GM18519 (cell line): ENCODE measurements at regions not wholly inside any gene's neighbourhood (a gene's known extent, or its start where the extent isn't known, plus 50 kb on each side); places are given as distances from the start of the nearest gene placed in this dataset.

Experiments used
- ATAC-seq: cut with Tn5 transposase; IDR thresholded peaks from one replicate; pipeline ENCODE4 v1.9.1; 2021; ENCODE audit warnings: mild to moderate bottlenecking, moderate library complexity; ENCODE audit not compliant: unreplicated experiment, low FRiP score

DNA sequence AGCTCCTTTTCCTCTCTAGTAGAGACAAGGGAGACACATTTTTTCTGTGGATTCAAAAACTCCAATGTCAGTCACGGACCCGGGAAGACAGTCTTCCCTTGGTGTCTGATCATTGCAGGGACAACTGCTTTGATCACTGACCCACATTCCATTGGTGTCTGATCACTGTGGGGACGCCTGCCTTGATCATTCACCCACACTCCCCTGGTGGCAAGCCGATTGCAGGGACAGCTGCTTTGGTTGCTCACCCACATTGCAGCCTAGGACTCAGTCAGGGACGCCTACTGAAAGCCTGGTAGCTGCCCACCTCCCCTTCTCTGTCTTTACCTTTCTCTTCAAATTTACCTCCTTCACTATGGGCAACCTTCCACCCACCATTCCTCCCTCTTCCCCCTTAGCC lies 206.6 kb upstream of the DUSP10 start:
- ATAC-seq: no peak

DNA sequence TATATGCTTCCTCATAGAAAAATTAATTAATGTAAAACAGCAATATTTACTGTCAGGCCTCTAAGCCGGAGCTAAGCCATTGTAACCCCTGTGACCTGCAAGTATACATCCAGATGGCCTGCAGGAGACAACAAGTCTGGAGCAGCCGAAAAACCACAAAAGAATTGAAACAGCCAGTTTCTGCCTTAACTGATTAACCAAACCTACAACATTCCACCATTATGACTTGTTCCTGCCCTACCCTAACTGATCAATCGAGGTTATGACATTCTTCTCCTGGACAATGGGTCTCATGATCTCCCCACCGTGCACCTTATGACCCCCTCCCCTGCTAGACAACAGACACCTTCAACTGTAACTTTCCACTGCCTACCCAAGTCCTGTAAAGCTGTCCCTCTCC lies 205.8 kb upstream of the DUSP10 start:
- ATAC-seq: no peak

DNA sequence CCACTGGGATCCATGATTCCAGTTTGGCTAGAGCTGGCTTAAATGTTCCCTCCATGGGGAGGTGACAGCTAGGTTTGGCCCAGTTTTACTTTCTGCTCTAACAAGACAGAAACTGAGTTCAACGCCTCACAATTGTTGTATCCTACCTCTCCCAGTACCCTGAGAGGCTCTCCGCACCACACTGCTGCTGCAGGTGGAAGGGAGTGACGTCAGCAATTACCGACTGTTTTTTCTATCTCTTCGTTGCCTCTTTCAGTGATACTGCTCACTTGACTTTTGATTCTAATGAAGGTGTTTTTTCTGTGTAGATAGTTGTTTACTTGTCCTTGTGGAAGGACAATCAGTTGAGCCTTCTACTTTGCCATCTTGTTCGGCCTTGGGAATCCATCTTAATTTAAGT lies 204.9 kb upstream of the DUSP10 start:
- no peak for ATAC-seq

DNA sequence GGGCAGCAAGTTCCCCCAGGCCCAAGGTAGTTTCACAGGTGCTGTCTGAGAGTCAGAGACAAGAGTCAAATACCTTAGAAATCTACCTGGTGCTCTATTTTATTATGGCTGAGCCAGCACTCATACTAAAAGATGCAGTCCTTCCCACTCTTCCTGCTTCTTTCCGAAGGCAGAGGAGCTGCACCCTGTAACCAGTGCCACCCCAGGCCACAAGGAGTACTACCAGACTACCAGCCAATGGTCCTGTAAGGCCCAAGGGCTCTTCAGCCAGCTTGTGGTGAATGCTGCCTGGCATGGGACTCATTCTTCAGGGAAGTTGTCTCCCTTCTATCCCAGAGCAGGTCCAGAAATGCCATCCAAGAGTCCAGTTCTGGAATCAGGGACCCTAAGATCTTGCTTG lies 203.8 kb upstream of the DUSP10 start:
- ATAC-seq: no peak

DNA sequence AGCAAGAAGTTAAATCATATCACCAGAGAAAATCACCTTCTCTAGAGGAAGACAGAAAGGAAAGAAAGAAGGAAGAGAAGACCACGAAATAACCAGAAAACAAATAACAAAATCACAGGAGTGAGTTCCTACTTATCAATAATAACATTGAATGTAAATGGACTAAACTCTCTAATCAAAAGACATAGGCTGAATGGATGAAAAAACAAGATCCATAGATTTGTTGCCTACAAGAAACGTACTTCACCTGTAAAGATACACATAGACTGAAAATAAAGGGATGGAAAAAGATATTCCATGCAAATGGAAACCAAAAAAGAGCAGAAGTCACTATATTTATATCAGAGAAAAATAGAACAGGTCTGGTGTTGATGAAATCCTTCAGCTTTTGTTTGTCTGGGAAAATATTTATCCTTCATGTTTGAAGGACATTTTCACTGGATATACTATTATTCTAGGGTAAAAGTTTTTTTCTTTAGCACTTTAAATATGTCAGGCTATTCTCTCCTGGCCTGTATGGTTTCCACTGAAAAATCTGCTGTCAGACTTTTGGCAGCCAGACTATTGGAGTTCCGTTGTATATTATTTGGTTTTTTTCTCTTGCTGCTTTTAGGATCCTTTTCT lies 202.5 kb upstream of the DUSP10 start:
- no peak for ATAC-seq

DNA sequence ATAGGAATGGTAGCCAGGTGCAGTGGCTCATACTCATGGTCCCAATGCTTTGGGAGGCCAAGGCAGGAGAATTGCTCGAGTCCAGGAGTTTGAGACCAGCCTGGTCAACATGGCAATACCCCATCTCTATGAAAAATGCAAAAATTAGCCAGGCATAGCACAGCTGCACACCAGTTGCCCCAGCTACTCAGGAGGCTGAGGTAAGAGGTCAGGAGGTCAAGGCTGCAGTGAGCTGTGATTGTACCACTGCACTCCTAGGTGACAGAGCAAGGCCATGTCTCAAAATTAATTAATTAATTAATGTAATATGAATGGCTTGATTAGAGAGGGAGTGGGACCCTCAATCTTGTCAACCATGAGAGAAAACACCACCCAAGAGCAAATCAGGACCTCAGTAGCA lies 198.7 kb upstream of the DUSP10 start:
- ATAC-seq: no peak

DNA sequence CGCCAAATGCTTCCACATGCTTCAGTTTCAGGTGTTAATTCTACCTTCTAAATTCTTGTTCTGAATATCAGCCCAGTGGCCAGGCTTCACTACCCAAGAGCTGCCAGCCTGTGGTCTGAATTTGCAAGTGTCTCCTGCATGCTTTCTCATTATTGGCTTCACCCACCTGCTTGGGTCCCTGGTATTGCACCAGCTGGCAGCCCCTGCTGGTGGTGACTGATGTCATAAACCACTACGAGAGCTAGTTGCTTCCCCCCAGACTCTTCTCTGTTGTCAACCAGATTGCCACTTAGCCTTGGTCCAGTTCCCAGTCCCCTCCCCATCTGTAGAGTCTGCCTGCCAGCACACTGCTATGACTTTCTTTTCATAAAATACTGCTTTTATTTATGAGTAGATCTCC lies 197.7 kb upstream of the DUSP10 start:
- no peak for ATAC-seq

DNA sequence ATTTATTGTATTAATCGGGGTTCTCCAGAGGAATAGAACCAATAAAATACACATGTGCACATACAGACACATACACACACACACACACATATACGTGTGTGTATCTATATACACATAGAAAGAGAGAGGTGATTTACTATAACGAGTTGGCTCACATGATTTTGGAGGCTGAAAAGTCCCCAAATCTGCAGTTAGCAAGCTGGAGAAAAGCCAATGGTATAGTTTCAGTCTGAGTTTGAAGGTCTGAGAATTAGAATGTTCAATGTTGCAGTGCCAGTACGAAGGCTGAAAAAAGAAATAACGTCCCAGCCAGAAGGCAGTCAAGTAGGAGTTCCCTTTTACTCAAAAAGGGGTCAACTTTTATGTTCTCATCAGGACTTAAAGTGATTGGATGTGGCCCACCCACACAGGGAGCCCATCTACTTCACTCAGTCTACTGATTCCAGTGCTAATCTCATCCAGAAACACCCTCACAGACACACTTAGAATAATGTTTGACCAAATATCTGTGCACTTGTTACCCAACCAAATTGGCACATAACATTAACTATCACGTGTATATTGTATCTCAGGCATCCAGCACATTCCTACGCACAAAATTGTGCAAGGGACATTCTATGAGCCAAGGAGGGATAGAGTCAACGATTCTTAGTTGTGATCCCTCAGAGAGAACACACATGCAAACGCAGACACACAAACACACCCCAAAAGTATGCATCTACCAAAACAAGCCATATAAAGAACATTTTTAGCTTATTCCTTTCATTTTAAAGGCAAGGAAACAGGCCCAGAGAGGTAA lies 195.5 kb upstream of the DUSP10 start:
- ATAC-seq: peak; percentile 60

DNA sequence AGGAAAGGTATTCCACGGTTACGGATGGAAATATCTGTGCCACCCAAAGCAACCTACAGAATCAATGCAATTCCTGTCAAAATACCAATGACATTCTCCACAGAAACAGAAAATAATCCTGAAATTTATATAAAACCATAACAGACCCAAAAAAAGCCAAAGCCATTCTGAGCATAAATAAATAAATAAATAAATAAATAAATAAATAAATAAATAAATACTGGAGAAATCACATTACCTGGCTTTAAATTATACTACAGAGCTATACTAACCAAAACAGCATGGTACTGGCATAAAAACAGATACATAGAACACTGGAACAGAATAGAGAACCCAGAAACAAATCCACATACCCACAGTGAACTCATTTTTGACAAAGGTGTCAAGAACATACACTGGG lies 191.9 kb upstream of the DUSP10 start:
- ATAC-seq: no peak

DNA sequence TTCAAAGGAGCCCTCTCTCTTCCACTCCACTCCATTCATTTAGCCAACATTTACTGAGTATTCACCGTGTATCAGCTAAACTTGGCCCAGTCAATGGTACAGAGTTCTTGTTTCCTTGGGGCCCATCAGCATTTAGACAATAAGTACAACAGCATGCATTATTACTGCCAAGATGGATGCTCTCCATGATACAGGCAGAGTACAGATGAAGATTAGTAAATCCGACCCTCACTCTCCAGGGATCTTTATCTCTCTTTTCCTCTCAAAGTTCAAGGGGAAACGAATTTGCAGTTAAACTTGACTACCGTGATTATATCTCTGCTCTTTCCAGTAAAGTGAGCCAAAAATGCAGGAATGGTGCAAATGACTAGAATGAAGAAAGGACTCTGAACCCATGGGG lies 184.6 kb upstream of the DUSP10 start:
- no peak for ATAC-seq

DNA sequence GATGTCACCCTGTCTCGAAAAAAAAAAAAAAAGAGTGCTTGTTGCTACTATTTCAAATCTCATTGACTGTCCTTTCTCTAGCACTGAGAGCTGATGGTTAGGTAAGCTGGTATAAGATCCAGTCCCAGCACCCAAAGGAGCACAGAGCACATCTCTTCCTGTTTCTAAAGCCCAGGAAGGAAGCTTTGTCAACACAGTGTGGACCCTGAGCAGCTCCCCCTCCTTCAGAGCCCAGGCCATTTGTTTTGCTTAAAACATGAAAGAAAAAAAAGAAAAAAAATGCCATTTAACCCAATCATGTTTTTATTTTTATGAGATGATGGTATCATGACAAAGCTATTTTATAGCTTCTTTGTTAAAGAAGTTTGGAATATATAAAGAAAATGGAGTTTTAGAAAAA lies 184.1 kb upstream of the DUSP10 start:
- no peak for ATAC-seq

DNA sequence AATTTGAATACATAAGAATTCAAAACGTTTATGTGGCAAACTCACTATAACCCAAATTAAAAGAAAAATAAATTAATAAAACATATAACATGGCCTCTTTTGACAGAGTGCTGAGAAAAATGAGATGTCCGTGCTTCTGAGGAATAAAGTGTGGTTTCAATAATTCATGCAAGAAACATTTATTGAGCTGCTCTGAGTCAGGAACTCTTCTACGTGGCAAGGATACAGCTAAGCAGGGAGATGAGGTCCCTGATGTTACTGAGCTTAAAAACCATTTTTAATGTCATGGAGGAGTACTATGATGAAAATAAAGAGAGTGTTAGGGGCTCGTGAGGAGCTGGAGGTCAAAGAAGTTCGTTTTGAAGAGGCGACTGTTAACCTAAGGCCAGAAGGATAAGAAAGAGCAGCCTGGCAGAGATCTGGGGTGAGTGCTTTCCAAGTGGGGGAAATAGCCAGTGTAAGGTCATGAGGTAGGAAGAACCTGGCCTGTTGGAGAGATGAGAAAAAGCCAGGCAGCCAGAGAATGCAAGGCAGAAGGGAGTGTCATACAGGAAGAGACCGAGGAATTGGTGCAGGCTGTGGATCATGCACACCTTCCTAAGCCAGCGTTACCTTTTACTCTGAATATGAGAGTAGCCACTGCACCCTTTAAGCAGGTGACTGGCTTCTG lies 182.2 kb upstream of the DUSP10 start:
- ATAC-seq: no peak

DNA sequence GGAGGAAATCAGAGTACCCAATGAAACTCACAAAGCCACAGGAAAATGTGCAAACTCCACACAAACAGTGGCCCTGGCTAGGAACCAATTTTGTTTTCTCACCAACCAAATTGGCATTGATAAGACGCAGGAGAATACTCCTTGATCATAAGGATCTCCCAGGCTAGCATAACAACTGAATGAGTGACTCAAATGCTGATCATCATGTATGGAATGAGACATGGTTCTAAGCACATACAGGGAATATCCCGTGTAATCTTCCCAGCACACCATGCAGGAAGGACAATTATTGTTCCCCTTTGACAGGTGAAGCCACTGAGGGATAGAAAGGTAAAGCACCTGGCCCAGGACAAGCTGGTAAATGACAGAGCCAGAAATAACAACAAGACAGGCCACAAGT lies 180.0 kb upstream of the DUSP10 start:
- ATAC-seq: no peak

DNA sequence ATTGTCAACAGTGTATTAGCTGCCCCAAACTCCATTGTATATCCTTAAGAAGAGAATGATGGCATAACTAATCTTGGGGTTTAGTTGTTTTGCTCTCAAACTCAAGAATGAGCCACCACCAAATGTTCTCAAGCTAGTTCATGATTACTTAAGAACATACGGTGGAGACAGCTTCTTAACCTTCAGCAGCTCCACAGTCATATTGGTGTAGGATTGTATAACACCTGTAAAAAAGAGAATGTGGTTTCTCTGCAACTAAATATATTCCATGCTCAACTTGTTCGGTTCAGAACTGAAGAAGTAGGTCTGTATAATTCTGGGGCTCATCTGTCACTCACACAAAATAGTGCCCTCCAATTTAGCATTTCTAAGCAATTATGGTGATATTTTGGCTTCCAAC lies 177.9 kb upstream of the DUSP10 start:
- ATAC-seq: no peak

DNA sequence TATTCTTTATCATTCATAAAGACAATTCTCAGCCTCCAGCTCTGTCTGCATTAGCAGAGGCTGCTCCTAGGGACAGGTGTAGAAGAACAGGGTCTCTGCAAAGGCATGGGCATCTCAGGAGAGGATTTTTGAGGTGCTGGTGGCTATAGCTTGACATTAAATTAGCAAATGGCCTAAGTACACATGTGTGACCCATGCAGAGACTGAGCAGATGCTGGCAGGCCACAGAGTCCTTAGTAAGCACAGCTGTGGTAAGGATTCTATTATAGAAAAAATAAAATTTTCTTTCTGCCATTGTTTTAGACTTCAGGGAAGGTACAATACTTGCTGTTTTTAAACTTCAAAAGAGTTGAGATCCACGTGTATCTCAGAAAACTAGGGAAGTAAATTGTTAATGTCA lies 177.5 kb upstream of the DUSP10 start:
- no peak for ATAC-seq

DNA sequence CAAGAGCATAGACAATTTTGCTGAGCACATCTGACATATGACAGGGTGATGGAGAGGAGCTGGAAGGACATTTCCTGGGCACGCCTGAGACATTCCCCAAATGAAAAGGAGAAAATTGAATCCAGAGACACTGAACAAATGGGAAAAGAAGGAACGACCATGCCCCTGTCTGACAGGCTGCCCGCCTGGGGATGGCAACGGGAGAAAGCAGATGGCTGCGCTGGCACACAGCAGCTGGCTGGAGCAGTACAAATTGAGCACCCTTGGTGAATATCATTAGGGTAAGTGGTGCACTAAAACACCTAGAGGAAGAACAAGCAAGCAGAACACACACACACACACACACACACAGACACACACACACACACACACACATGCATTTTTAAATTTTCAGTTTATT lies 174.3 kb upstream of the DUSP10 start:
- no peak for ATAC-seq

DNA sequence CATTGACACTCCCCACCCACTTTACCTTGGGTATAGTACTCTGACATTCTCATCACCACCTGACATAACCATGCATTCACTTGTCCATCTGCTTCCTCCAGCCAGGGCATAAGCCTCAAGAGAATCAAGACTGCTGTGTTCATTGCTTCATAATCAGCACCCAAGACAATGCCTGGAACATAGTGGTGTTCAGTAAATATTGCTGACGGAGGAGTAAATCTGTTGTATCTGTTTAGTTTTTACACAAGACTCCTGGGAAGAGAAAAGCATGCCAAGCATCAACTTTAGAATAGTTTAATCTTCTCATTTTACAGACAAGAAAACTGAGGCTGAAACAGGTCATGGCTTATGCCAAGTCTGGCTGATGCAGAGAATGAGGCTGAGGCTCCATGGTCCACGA lies 173.9 kb upstream of the DUSP10 start:
- no peak for ATAC-seq

DNA sequence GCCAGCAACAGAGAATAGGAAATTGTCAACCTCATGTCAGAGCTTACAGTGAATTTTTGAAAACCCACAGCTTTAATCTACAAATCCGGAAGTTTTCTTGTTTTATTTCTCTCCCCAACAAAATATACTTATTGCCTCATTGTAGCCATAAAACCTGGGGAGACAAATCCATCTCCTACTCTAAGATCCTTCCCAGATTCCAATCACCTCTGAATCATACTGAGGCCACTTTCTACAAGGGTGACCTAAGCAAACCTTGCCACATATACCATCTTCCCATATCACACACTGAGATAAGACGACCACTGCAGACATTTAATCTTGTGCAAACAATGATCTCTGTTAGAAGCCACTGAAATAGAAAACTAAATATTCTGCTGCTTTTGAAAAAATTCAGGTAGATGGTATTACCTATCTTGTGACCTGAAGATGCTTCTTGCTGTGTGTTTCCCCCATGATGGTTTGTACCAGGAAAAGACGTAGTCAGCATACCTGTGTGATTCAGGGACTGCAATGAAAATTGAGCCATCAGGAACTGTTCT lies 171.5 kb upstream of the DUSP10 start:
- ATAC-seq: no peak

DNA sequence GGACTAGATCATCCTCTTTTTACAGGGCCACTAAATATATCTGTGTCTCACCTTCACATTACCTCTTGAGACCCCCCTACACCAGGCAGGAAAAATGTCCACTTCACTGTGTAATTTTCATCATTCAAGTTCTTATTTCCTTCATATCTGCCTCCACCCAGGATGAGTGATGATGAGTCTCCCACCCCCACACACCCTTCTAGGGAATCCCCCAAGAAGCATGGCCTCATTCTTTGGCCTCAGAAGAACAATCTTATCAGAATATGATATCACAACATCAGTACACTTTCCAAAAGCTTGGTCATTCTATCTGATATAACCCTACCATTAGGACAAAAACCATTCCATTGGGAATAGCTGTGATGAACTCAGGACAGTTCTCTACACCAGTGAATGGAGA lies 170.3 kb upstream of the DUSP10 start:
- no peak for ATAC-seq

DNA sequence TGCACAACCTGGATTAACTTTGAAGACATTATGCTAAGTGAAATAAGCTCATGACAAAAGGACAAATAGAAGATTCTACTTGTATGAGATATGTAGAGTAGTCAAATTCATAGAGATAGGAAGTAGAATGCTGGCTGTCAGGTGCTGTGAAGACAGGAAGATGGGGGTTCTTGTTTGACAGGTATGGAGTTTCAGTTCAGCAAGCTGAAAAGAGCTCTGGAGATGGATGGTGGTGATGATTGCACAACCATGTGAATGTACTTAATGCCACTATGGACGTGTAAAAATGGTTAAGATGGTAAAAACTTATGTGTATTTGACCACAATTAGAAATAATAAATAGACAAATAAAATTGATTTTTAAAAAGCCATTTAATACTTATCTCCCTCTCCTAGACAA lies 169.8 kb upstream of the DUSP10 start:
- no peak for ATAC-seq

DNA sequence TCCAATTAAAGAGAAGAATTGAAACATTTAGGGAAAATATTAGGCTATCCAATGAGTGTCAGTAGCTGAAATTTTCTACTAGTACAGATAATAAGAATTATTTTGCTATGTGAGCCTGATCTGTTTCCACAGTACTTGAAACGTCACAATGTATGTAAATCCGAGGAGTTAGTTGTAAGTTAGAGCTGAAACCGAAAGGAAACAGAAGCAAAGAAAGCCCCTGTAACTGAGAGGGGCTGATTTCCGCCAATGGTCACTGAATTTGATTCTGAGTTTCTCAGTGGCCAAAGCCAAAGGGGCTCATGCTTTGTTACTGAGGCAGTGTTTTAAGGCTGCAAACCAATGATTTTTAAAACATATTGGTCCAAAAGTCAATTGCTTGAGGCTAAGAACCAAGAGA lies 168.3 kb upstream of the DUSP10 start:
- peak; percentile 52 for ATAC-seq

DNA sequence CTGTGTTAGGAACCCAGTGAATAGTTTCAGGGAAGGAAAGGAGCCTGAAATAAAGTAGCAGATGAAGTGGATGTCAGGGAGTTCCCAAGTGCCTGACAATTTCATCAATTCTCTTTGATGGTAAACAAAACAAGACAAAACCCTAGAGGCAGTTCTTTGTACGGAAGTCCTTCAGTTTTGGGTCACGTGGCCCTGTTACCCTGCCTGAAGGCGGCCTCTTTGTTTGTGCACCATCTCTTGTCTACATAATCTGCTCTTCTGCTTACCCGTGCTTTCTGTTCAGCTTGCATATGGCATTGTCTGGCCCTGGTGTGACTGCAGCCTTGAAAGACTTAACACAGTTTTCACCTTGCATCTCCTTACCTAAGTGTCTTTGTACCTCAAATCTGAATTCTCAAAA lies 166.7 kb upstream of the DUSP10 start:
- ATAC-seq: no peak
